Hepatocyte (in vitro differentiated cells): ENCODE measurements at regions not wholly inside any gene's neighbourhood (a gene's known extent, or its start where the extent isn't known, plus 50 kb on each side); places are given as distances from the start of the nearest gene placed in this dataset.

Experiments used
- EZH2phosphoT487 ChIP-seq: fragments of 200-600 bp; sonication (generic); IDR thresholded peaks from one replicate; pipeline ENCODE4 v1.6.1; 2018; ENCODE audit warnings: antibody characterized with exemption, mild to moderate bottlenecking, low read depth, moderate library complexity; ENCODE audit not compliant: unreplicated experiment, severe bottlenecking
- TF ChIP-seq, protein P1 (sequence below): fragments of 200-600 bp; sonication (generic); IDR thresholded peaks from 2 replicates; pipeline ENCODE4 v1.5.1; 2016; ENCODE audit warnings: antibody characterized with exemption, mild to moderate bottlenecking; ENCODE audit not compliant: poor library complexity

DNA sequence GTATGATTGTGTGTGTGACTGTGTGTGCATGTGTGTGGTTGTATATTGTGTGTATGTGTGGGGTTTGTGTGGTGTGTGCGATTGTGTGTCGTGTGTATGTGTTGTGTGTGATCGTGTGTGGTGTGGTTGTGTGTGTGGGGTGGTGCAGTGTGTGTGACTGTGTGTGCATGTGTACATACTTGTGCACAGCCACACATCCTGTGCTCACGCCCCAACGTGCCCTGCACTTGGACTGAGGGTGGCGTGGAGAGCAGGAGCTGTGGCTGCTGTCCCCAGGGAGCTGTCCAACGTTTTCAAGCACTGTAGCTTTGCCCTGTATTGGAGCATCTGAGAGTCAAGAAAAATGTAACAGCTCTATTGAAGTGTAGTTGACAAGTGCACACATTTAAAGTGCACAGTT is 243.2 kb upstream of the HDAC4 start:
- TF ChIP-seq, protein P1, sequence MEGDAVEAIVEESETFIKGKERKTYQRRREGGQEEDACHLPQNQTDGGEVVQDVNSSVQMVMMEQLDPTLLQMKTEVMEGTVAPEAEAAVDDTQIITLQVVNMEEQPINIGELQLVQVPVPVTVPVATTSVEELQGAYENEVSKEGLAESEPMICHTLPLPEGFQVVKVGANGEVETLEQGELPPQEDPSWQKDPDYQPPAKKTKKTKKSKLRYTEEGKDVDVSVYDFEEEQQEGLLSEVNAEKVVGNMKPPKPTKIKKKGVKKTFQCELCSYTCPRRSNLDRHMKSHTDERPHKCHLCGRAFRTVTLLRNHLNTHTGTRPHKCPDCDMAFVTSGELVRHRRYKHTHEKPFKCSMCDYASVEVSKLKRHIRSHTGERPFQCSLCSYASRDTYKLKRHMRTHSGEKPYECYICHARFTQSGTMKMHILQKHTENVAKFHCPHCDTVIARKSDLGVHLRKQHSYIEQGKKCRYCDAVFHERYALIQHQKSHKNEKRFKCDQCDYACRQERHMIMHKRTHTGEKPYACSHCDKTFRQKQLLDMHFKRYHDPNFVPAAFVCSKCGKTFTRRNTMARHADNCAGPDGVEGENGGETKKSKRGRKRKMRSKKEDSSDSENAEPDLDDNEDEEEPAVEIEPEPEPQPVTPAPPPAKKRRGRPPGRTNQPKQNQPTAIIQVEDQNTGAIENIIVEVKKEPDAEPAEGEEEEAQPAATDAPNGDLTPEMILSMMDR = no peak
- no peak for TF ChIP-seq EZH2phosphoT487
